IMR-90 (cell line): ENCODE measurements at regions not wholly inside any gene's neighbourhood (a gene's known extent, or its start where the extent isn't known, plus 50 kb on each side); places are given as distances from the start of the nearest gene placed in this dataset.

Experiments used
- ATAC-seq: fragments of 200-7000 bp; cut with Tn5 transposase; 2 replicates; pipeline ENCODE4 v1.9.1; 2020; ENCODE audit warnings: low read depth, mild to moderate bottlenecking, moderate library complexity
- BruUV-seq: library from RNA; stranded (reverse); fragments of 400-500 nt; replicated peaks from 2 replicates; lab custom pipeline; 2021; lab: Mats Ljungman, UMichigan
- CTCF ChIA-PET: fragments of 300-600 bp; formaldehyde crosslinking; extraction: SDS; loops from one replicate; lab custom pipeline; 2021; ENCODE audit warnings: antibody characterized with exemption; lab: Yijun Ruan, JAX
- POLR2A ChIA-PET: fragments of 300-600 bp; sonication (Branson Sonifier 250); formaldehyde crosslinking; loops from one replicate; lab custom pipeline; 2022; ENCODE audit warnings: antibody characterized with exemption; ENCODE audit not compliant: unreplicated experiment; lab: Charles Lee
- DNase-seq: peaks from one replicate; pipeline ENCODE4 v3.0.0; 2013
- H2AFZ ChIP-seq: replicated peaks from 2 replicates; pipeline ENCODE3; 2013; ENCODE audit warnings: low read length, mild to moderate bottlenecking; ENCODE audit not compliant: poor library complexity
- H2AK5ac ChIP-seq: 2 replicates; pipeline ENCODE4 v1.6.1; 2013; ENCODE audit warnings: low read depth, low read length, inconsistent platforms
- H2AK9ac ChIP-seq: replicated peaks from 2 replicates; pipeline ENCODE3; 2013; ENCODE audit warnings: mild to moderate bottlenecking, low read depth, low read length, moderate library complexity; ENCODE audit not compliant: poor library complexity
- H2BK120ac ChIP-seq: 2 replicates; pipeline ENCODE4 v1.6.1; 2013; ENCODE audit warnings: low read depth, low read length, inconsistent platforms
- H2BK15ac ChIP-seq: 3 replicates; pipeline ENCODE4 v1.6.1; 2013; ENCODE audit warnings: low read depth, low read length, inconsistent platforms
- H2BK20ac ChIP-seq: 2 replicates; pipeline ENCODE4 v1.6.1; 2013; ENCODE audit warnings: low read depth, mild to moderate bottlenecking, inconsistent platforms, low read length, moderate library complexity
- H2BK5ac ChIP-seq: 2 replicates; pipeline ENCODE4 v1.6.1; 2013; ENCODE audit warnings: mild to moderate bottlenecking, low read depth, low read length, inconsistent platforms; ENCODE audit not compliant: poor library complexity, severe bottlenecking
- H3K14ac ChIP-seq: replicated peaks from 2 replicates; pipeline ENCODE4 v1.6.1; 2013; ENCODE audit warnings: low read depth, low read length, inconsistent platforms
- H3K18ac ChIP-seq: 2 replicates; pipeline ENCODE4 v1.6.1; 2013; ENCODE audit warnings: low read depth, low read length, control low read depth
- H3K23ac ChIP-seq: 2 replicates; pipeline ENCODE4 v1.6.1; 2013; ENCODE audit warnings: low read depth, low read length, inconsistent platforms
- H3K27ac ChIP-seq: 2 replicates; pipeline ENCODE4 v1.5.1; 2013; ENCODE audit warnings: mild to moderate bottlenecking, control low read depth, low read length; ENCODE audit not compliant: insufficient read depth
- H3K27me3 ChIP-seq: 2 replicates; pipeline ENCODE4 v1.6.1; 2013; ENCODE audit warnings: low read length; ENCODE audit not compliant: control insufficient read depth, insufficient read depth
- H3K36me3 ChIP-seq: 2 replicates; pipeline ENCODE4 v1.6.1; 2013; ENCODE audit warnings: low read length, mixed read lengths; ENCODE audit not compliant: control insufficient read depth, insufficient read depth
- H3K4ac ChIP-seq: 2 replicates; pipeline ENCODE4 v1.6.1; 2013; ENCODE audit warnings: low read depth, low read length, inconsistent platforms
- H3K4me1 ChIP-seq: 2 replicates; pipeline ENCODE4 v1.6.1; 2013; ENCODE audit warnings: low read length, mixed read lengths; ENCODE audit not compliant: control insufficient read depth, insufficient read depth
- H3K4me2 ChIP-seq: 2 replicates; pipeline ENCODE4 v1.6.1; 2013; ENCODE audit warnings: low read depth, mild to moderate bottlenecking, control low read depth, low read length, moderate library complexity
- H3K4me3 ChIP-seq: 2 replicates; pipeline ENCODE4 v1.5.1; 2013; ENCODE audit warnings: low read depth, mild to moderate bottlenecking, control low read depth, low read length, moderate library complexity; ENCODE audit not compliant: insufficient read depth
- H3K56ac ChIP-seq: 2 replicates; pipeline ENCODE4 v1.6.1; 2013; ENCODE audit warnings: low read length, inconsistent platforms; ENCODE audit not compliant: insufficient read depth; ENCODE audit errors: extremely low read depth
- H3K79me1 ChIP-seq, 2 experiments: 2 replicates each; pipeline ENCODE4 v1.6.1; 2013; ENCODE audit warnings: low read length in 2 of 2, inconsistent platforms in 1 of 2, low read depth in 1 of 2
- H3K9ac ChIP-seq: 2 replicates; pipeline ENCODE4 v1.6.1; 2013; ENCODE audit warnings: low read depth, low read length, control low read depth
- H3K9me1 ChIP-seq: 2 replicates; pipeline ENCODE4 v1.6.1; 2013; ENCODE audit warnings: low read length, inconsistent platforms; ENCODE audit not compliant: insufficient read depth
- H3K9me3 ChIP-seq: 2 replicates; pipeline ENCODE4 v1.6.1; 2013; ENCODE audit warnings: low read length; ENCODE audit not compliant: control insufficient read depth, insufficient read depth
- H4K20me1 ChIP-seq: 2 replicates; pipeline ENCODE4 v1.6.1; 2013; ENCODE audit warnings: low read length, inconsistent platforms; ENCODE audit not compliant: insufficient read depth
- H4K5ac ChIP-seq: 2 replicates; pipeline ENCODE4 v1.6.1; 2013; ENCODE audit warnings: mild to moderate bottlenecking, low read depth, low read length, control low read depth
- H4K8ac ChIP-seq, 2 experiments: 2 replicates each; pipeline ENCODE4 v1.6.1; 2013; ENCODE audit warnings: low read depth in 2 of 2, low read length in 2 of 2, control low read depth in 1 of 2, inconsistent platforms in 1 of 2
- H4K91ac ChIP-seq: 2 replicates; pipeline ENCODE4 v1.6.1; 2013; ENCODE audit warnings: low read depth, low read length, inconsistent platforms; ENCODE audit not compliant: insufficient read depth
- BHLHE40 ChIP-seq: fragments of 150-350 bp; IDR thresholded peaks from 2 replicates; pipeline ENCODE4 v1.6.1; 2016; ENCODE audit warnings: mild to moderate bottlenecking, low read depth, low read length
- CEBPB ChIP-seq: IDR thresholded peaks from 2 replicates; pipeline ENCODE4 v1.6.1; 2012; ENCODE audit warnings: low read depth, low read length, improper control_type of control experiment
- CHD1 ChIP-seq: IDR thresholded peaks from 2 replicates; pipeline ENCODE4 v1.6.1; 2012; ENCODE audit warnings: low read depth, low read length, improper control_type of control experiment
- CTCF ChIP-seq: conservative IDR thresholded peaks from 2 replicates; pipeline ENCODE4 v1.5.1; 2012; ENCODE audit warnings: mild to moderate bottlenecking, low read depth, low read length, improper control_type of control experiment
- ELK1 ChIP-seq: fragments of 150-350 bp; IDR thresholded peaks from 2 replicates; pipeline ENCODE4 v1.6.1; 2016; ENCODE audit warnings: low read depth, mild to moderate bottlenecking, low read length, moderate library complexity, borderline replicate concordance
- FOS ChIP-seq: fragments of 150-350 bp; IDR thresholded peaks from 2 replicates; pipeline ENCODE4 v1.6.1; 2016; ENCODE audit warnings: low read depth, low read length
- MAFK ChIP-seq: IDR thresholded peaks from 2 replicates; pipeline ENCODE4 v1.6.1; 2012; ENCODE audit warnings: low read depth, low read length, improper control_type of control experiment
- MAZ ChIP-seq: IDR thresholded peaks from 2 replicates; pipeline ENCODE4 v1.6.1; 2012; ENCODE audit warnings: low read depth, mild to moderate bottlenecking, low read length, improper control_type of control experiment, moderate library complexity, borderline replicate concordance
- MXI1 ChIP-seq: IDR thresholded peaks from 2 replicates; pipeline ENCODE4 v1.6.1; 2012; ENCODE audit warnings: low read depth, mild to moderate bottlenecking, low read length, moderate library complexity, borderline replicate concordance
- NFE2L2 ChIP-seq: fragments of 150-350 bp; IDR thresholded peaks from 2 replicates; pipeline ENCODE4 v1.6.1; 2016; ENCODE audit warnings: low read depth, mild to moderate bottlenecking, low read length
- POLR2A ChIP-seq: IDR thresholded peaks from 2 replicates; pipeline ENCODE4 v1.6.1; 2012; ENCODE audit warnings: mild to moderate bottlenecking, low read depth, low read length
- RAD21 ChIP-seq: IDR thresholded peaks from 2 replicates; pipeline ENCODE4 v1.6.1; 2012; ENCODE audit warnings: low read length, improper control_type of control experiment
- RCOR1 ChIP-seq: IDR thresholded peaks from 2 replicates; pipeline ENCODE4 v1.6.1; 2012; ENCODE audit warnings: mild to moderate bottlenecking, low read length, improper control_type of control experiment; ENCODE audit not compliant: insufficient replicate concordance
- RFX5 ChIP-seq: IDR thresholded peaks from 2 replicates; pipeline ENCODE4 v1.8.0; 2012; ENCODE audit warnings: low read depth, mild to moderate bottlenecking, low read length, moderate library complexity
- SMC3 ChIP-seq: fragments of 150-350 bp; IDR thresholded peaks from 2 replicates; pipeline ENCODE4 v1.6.1; 2016; ENCODE audit warnings: low read depth, mild to moderate bottlenecking, antibody characterized with exemption, low read length, moderate library complexity
- USF2 ChIP-seq: fragments of 150-350 bp; IDR thresholded peaks from 2 replicates; pipeline ENCODE4 v1.6.1; 2017; ENCODE audit warnings: mild to moderate bottlenecking, antibody characterized with exemption, low read length, low read depth
- WGBS, 2 experiments: methylation state at CpG; one replicate each; pipeline versions ENCODE4 v1.1.5 to v1.1.7; 2013; ENCODE audit warnings: missing lambda C conversion rate in 2 of 2; ENCODE audit not compliant: insufficient read length in 1 of 2; ENCODE audit errors: extremely low coverage in 2 of 2; 5-methylcytosine and 5-hydroxymethylcytosine counted together
- dilution Hi-C: fragments of 300-500 bp; cut with HindIII; formaldehyde crosslinking; loops from one replicate; pipeline ENCODE4 v1.14.3; 2018; ENCODE audit warnings: low sequenced_read_pairs; ENCODE audit not compliant: unreplicated experiment
- in situ Hi-C: fragments of 300-500 bp; cut with MboI; formaldehyde crosslinking; loops from 3 replicates; pipeline ENCODE4 v1.14.3; 2019; ENCODE audit warnings: low sequenced_read_pairs, inconsistent platforms, mixed read lengths
- intact Hi-C: fragments of 100-400 bp; cut with micrococcal nuclease; formaldehyde crosslinking; loops from 2 replicates; pipeline ENCODE4 v1.10.0; 2022

GRCh38 chr5:74432216-74432615 is 208.3 kb downstream of the ENC1 start:
- H2BK20ac ChIP-seq: no peak overlapping the region
- no TSS peak for BruUV-seq
- H3K18ac ChIP-seq: no peak overlapping the region
- ChIA-PET CTCF (no interaction called here), POLR2A (no interaction called here)
- intact Hi-C loops (no loop called here), in situ Hi-C loops (no loop called here), dilution Hi-C loops (no loop called here)
- H4K8ac ChIP-seq: no peak overlapping the region
- no peak overlapping the region for H3K9ac ChIP-seq
- no peak overlapping the region for H2BK15ac ChIP-seq
- no peak overlapping the region for H3K23ac ChIP-seq
- H3K4me2 ChIP-seq: no peak overlapping the region
- no peak overlapping the region for H3K4ac ChIP-seq
- no peak for DNase-seq
- ATAC-seq: no peak
- H2AK9ac ChIP-seq: no peak overlapping the region
- H3K4me1 ChIP-seq: no peaks in the 10 kb centered on the region
- H2AFZ ChIP-seq: no peak overlapping the region
- no peaks in the 10 kb centered on the region for H4K20me1 ChIP-seq
- no peaks in the 10 kb centered on the region; the same call in 1 of the 2 replicates for H3K9me3 ChIP-seq
- TF ChIP-seq SMC3 (no peak), CEBPB (no peak), MAZ (no peak), BHLHE40 (no peak), NFE2L2 (no peak), CHD1 (no peak), FOS (no peak), RAD21 (no peak), USF2 (no peak), POLR2A (no peak), MXI1 (no peak), RFX5 (no peak), CTCF (no peak), MAFK (no peak), ELK1 (no peak), RCOR1 (no peak)
- no peak overlapping the region for H3K27ac ChIP-seq
- no peak overlapping the region for H4K91ac ChIP-seq
- no peaks in the 10 kb centered on the region for H3K36me3 ChIP-seq
- H3K4me3 ChIP-seq: no peak overlapping the region
- H4K5ac ChIP-seq: no peak overlapping the region
- no peak overlapping the region for H2BK5ac ChIP-seq
- H3K79me1 ChIP-seq: no peaks in the 10 kb centered on the region
- H3K27me3 ChIP-seq: peaks cover 12% of the 10 kb centered on the region
- 30% methylated on average over 5 of the region's 7 CpGs; no CpG with 5 or more reads in 1 of the 2 experiments for WGBS, 2 experiments
- no peaks in the 10 kb centered on the region for H3K9me1 ChIP-seq
- H2BK120ac ChIP-seq: no peak overlapping the region
- H3K14ac ChIP-seq: no peak overlapping the region
- H3K56ac ChIP-seq: no peak overlapping the region
- no peak overlapping the region for H2AK5ac ChIP-seq
